HFFc6 (cell line): ENCODE measurements at regions not wholly inside any gene's neighbourhood (a gene's known extent, or its start where the extent isn't known, plus 50 kb on each side); places are given as distances from the start of the nearest gene placed in this dataset.

ENCODE experiments used
- DNase-seq: peaks from one replicate; pipeline ENCODE4 v3.0.0-alpha.2; 2018
- H3K27ac Mint-ChIP-seq: 2 replicates; pipeline ENCODE4 v1.8.0; 2020; ENCODE audit warnings: mild to moderate bottlenecking, mixed read lengths
- H3K27me3 Mint-ChIP-seq: 2 replicates; pipeline ENCODE4 v1.8.0; 2021; ENCODE audit warnings: mild to moderate bottlenecking, moderate library complexity, mixed read lengths; ENCODE audit not compliant: insufficient read depth
- H3K36me3 Mint-ChIP-seq: 2 replicates; pipeline ENCODE4 v1.8.0; 2021; ENCODE audit warnings: low read depth, mixed read lengths
- H3K4me1 Mint-ChIP-seq: 2 replicates; pipeline ENCODE4 v1.8.0; 2020; ENCODE audit warnings: low read depth, mixed read lengths
- H3K4me3 Mint-ChIP-seq: 2 replicates; pipeline ENCODE4 v1.8.0; 2020; ENCODE audit warnings: mild to moderate bottlenecking, moderate library complexity, mixed read lengths
- H3K9me3 Mint-ChIP-seq: 2 replicates; pipeline ENCODE4 v1.8.0; 2020; ENCODE audit warnings: mild to moderate bottlenecking, mixed read lengths
- TF ChIP-seq, protein P1 (sequence below): fragments of 200-600 bp; sonication (generic); IDR thresholded peaks from 2 replicates; pipeline ENCODE4 v1.5.0; 2021; ENCODE audit warnings: antibody characterized with exemption, mild to moderate bottlenecking

DNA sequence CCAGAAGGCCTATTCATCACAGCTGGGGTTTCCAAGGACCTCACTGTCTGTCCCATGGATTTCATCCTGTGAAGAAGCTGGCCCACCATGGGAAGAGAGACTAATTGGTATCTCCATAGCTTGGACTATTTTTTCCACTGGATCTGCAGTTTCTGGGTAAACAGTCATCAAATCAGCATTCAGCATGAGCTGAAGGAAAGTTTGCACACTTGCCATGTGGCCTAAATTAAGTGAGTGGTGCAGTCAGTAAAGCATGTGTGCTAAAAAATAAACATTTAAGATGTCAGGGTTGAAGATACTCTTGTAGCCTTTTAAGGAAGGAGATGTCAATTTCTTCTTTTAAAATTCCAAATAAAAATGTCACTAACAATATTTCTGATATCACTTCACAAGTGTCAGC is 381.1 kb upstream of the ZMIZ1 start:
- Mint-ChIP-seq H3K36me3 (no peaks in the 10 kb centered on the region), H3K27me3 (peaks cover 25% of the 10 kb centered on the region)

DNA sequence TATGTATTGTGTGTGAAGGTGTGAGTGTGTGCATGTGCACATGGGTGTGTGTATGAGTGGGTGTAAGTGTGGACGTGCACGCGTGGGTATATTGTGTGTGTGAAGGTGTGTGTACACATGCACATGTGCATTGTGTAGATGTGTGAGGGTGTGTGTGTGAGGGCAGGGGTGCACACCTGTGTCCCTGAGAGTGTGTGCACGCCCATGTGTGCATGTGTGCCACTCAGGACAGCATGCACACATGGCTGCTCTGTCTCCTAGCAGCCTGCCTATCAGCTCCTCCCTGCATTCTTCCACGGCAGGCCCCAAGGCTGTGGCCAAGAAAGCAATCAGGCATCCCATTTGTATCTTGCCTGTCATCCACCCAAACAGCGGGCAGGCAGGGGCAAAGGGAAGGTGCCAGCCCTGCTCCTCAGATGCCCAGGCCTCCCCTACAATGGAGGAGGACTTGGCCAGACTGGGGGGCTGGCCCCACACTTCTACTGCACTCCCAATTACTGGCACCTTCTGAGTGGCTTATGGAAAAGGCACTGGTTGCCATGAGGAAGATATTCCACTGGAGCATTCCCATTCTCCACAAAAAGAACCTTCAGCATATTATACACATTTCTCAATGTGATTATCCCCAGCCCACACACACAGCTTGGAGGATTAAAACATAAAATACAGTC is 380.4 kb upstream of the ZMIZ1 start:
- Mint-ChIP-seq H3K36me3 (no peaks in the 10 kb centered on the region), H3K4me3 (no peak overlapping the region), H3K27ac (no peak overlapping the region), H3K27me3 (peaks cover 22% of the 10 kb centered on the region), H3K4me1 (peaks cover 7% of the 10 kb centered on the region; the same call in 1 of the 2 replicates), H3K9me3 (no peaks in the 10 kb centered on the region)
- DNase-seq, result no peak
- TF ChIP-seq, protein P1, sequence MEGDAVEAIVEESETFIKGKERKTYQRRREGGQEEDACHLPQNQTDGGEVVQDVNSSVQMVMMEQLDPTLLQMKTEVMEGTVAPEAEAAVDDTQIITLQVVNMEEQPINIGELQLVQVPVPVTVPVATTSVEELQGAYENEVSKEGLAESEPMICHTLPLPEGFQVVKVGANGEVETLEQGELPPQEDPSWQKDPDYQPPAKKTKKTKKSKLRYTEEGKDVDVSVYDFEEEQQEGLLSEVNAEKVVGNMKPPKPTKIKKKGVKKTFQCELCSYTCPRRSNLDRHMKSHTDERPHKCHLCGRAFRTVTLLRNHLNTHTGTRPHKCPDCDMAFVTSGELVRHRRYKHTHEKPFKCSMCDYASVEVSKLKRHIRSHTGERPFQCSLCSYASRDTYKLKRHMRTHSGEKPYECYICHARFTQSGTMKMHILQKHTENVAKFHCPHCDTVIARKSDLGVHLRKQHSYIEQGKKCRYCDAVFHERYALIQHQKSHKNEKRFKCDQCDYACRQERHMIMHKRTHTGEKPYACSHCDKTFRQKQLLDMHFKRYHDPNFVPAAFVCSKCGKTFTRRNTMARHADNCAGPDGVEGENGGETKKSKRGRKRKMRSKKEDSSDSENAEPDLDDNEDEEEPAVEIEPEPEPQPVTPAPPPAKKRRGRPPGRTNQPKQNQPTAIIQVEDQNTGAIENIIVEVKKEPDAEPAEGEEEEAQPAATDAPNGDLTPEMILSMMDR, result no peak

More for the DNA sequence above, 381.1 kb upstream of the ZMIZ1 start:
- H3K27ac Mint-ChIP-seq, result no peak overlapping the region
- no peak overlapping the region for H3K4me3 Mint-ChIP-seq
- H3K4me1 Mint-ChIP-seq, result peaks cover 7% of the 10 kb centered on the region; the same call in 1 of the 2 replicates
- TF ChIP-seq, protein P1, result no peak
- no peaks in the 10 kb centered on the region for H3K9me3 Mint-ChIP-seq
- DNase-seq, result no peak

DNA sequence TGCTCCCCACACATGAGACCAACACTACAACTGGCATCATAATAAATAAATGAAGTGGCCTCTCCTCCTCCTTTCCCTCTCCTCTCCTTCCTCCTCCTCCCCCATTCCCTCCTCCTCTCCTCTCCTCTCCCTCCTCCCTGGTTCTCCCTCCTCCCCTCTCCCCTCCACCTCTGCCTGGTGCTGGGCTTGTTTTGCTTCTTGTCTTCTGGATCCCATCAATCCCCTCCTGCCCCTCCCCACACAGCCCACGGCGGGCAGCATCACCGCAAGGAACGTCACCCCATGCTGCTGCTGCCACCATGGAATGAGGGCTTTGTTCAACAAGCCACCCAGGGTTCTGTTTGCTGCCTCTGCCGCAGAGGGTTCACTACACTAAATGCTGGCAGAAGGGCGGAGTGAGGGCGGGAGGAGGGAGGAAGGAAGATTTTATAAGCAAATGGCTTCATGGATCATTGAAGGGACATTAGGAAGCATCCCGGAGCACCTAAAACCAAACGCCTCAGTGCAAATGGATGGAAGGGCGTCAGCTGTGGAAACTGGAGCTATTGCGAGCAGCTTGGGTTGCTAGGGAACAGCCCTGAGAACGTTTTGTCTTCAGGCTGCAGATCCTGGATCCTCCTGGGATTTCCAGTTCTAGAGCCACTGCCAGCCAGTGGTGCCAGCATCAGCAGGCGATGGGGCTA is 379.7 kb upstream of the ZMIZ1 start:
- Mint-ChIP-seq H3K9me3 (no peaks in the 10 kb centered on the region), H3K36me3 (no peaks in the 10 kb centered on the region), H3K27ac (no peak overlapping the region), H3K4me3 (no peak overlapping the region), H3K27me3 (peaks cover 20% of the 10 kb centered on the region), H3K4me1 (peaks cover 7% of the 10 kb centered on the region; the same call in 1 of the 2 replicates)
- no peak for DNase-seq
- TF ChIP-seq, protein P1, result no peak

DNA sequence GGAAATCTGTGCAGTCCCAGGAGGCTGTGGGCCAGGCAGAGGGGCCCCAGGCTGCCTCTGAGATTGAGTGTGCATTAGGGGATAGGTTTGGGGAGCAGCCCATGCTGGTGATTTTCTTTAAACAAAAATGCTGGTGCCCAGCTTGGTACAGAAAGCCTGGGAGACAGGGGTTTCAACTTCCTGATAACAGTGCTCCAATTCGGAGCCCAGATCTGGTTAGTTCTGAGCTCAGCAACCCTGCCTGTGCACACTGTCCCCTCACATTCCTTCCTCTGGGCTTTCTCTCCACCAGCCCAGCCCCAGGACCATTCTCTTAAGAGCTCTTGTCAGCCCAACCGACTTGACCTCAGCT is 379.2 kb upstream of the ZMIZ1 start:
- Mint-ChIP-seq H3K9me3 (no peaks in the 10 kb centered on the region), H3K27ac (no peak overlapping the region), H3K4me3 (no peak overlapping the region), H3K4me1 (peaks cover 7% of the 10 kb centered on the region; the same call in 1 of the 2 replicates), H3K27me3 (peaks cover 21% of the 10 kb centered on the region), H3K36me3 (no peaks in the 10 kb centered on the region)
- TF ChIP-seq, protein P1, result no peak
- DNase-seq, result no peak

DNA sequence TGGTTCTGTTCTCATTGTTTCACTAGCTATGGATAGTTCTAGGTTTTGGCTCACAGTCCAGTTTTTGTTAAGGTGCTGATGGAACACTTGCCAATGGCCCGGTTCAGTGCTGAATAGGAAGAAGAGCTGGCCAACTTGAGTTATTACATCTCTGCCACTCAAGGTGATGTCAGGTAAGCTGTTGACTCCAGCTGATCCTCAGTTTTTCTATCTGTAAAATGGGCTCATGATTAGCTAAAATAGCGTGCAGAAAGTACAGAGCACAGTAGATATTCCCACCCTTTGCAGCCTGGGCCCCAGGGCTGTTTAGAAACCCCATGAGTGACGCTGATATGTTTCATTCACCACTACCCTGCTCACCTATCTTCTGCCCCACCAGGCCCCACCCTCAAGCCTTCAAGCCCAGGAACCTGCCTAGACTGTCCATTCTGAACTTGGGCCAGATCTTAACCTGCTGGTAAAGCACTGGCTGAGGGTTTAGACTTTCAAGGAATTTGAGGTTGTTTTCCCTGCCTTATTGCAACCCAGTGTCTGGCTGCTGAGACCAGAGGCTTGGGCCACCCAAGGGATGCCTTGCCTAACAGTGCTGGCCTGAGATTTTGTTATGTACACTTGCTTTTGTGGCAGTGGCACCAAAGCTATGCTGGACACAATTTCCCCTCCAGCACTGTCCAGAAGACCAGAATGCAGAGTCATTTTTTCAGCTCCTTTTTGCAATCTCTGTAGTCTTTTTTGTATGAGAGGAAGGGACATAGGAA is 378.2 kb upstream of the ZMIZ1 start:
- no peak overlapping the region for H3K4me3 Mint-ChIP-seq
- H3K36me3 Mint-ChIP-seq, result no peaks in the 10 kb centered on the region
- TF ChIP-seq, protein P1, result no peak
- no peak for DNase-seq
- no peaks in the 10 kb centered on the region for H3K9me3 Mint-ChIP-seq
- H3K4me1 Mint-ChIP-seq, result peaks cover 6% of the 10 kb centered on the region; the same call in 1 of the 2 replicates
- no peak overlapping the region for H3K27ac Mint-ChIP-seq
- H3K27me3 Mint-ChIP-seq, result peaks cover 22% of the 10 kb centered on the region
